Naive B cell (primary cell): ENCODE measurements at regions not wholly inside any gene's neighbourhood (a gene's known extent, or its start where the extent isn't known, plus 50 kb on each side); places are given as distances from the start of the nearest gene placed in this dataset.
A peak's percentile ranks its signal among the peaks of the same experiment; 100 is the strongest.

Experiments
- ATAC-seq, 2 donors: fragments of 150-1000 bp; cut with Tn5 transposase; 2 replicates each; pipeline ENCODE4 v1.10.0; 2021; ENCODE audit warnings: low read depth in 2 of 2, mild to moderate bottlenecking in 2 of 2, moderate library complexity in 2 of 2
- DNase-seq: peaks from one replicate; pipeline ENCODE4 v3.0.0; 2022
- H3K27ac Mint-ChIP-seq, 6 donors: one replicate each; pipeline ENCODE4 v1.8.0; 2020 to 2022; ENCODE audit warnings: mild to moderate bottlenecking in 6 of 6, mixed read lengths in 6 of 6, moderate library complexity in 5 of 6, inconsistent platforms in 2 of 6
- H3K27me3 Mint-ChIP-seq, 3 donors: one replicate each; pipeline ENCODE4 v1.8.0; 2021 to 2022; ENCODE audit warnings: mixed read lengths in 3 of 3, mild to moderate bottlenecking in 1 of 3
- H3K36me3 Mint-ChIP-seq, 2 donors: one replicate each; pipeline ENCODE4 v1.8.0; 2020 to 2022; ENCODE audit warnings: mixed read lengths in 2 of 2, inconsistent platforms in 1 of 2, mild to moderate bottlenecking in 1 of 2
- H3K4me1 Mint-ChIP-seq, 3 donors: one replicate each; pipeline ENCODE4 v1.8.0; 2020 to 2022; ENCODE audit warnings: mixed read lengths in 3 of 3, inconsistent platforms in 1 of 3, mild to moderate bottlenecking in 1 of 3, moderate library complexity in 1 of 3
- H3K4me3 Mint-ChIP-seq, 8 donors: one replicate each; pipeline ENCODE4 v1.8.0; 2020 to 2022; ENCODE audit warnings: mild to moderate bottlenecking in 8 of 8, mixed read lengths in 8 of 8, moderate library complexity in 8 of 8, inconsistent platforms in 2 of 8
- H3K9me3 Mint-ChIP-seq, 7 donors: one replicate each; pipeline ENCODE4 v1.8.0; 2020 to 2022; ENCODE audit warnings: mixed read lengths in 7 of 7, mild to moderate bottlenecking in 5 of 7, inconsistent platforms in 2 of 7, moderate library complexity in 1 of 7

DNA sequence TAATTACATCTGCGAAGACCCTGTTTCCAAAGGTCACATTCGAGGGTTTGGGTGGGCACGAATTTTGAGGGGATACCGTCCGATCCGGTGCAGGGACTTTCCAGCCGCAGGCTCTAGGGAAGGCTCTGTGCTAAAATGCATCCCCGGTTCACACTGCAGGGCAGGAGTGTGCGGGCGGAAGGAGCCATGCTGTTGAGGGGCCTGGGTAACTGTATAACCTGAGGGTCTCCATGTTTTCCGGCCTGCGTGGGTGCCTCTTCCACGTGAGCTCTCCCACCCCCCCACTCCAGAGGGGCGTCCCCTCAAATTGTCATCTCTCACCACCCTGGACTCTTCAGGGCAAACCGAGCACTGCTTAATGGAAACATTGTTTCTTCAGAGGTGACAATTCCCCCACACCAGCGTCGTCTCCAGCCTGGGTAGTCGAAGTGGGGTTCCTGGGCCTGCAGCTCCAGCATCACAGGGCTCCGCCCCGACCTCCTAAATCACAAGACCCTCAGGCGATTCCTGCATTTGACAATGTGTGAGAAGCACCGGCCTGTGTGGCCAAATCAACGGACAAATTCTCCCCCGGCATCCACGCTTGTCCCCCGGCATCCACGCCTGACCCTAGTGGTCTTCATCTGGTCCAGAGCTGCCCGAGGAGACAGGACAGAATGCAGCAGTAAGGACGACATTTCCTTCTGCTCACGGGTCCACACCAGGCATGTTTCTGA lies 51.2 kb downstream of the FOXL3 start:
- DNase-seq: no peak
- peak overlapping the region in 1 of 8 donors; percentile 68 for H3K4me3 Mint-ChIP-seq
- peaks cover 0 to 20% (median 15%) of the 10 kb centered on the region in 3 donors for H3K27me3 Mint-ChIP-seq
- H3K9me3 Mint-ChIP-seq: no peaks in the 10 kb centered on the region
- H3K36me3 Mint-ChIP-seq: no peaks in the 10 kb centered on the region
- no peak for ATAC-seq
- H3K27ac Mint-ChIP-seq: no peak overlapping the region
- peaks cover 0 to 8% (median 5%) of the 10 kb centered on the region in 3 donors for H3K4me1 Mint-ChIP-seq

DNA sequence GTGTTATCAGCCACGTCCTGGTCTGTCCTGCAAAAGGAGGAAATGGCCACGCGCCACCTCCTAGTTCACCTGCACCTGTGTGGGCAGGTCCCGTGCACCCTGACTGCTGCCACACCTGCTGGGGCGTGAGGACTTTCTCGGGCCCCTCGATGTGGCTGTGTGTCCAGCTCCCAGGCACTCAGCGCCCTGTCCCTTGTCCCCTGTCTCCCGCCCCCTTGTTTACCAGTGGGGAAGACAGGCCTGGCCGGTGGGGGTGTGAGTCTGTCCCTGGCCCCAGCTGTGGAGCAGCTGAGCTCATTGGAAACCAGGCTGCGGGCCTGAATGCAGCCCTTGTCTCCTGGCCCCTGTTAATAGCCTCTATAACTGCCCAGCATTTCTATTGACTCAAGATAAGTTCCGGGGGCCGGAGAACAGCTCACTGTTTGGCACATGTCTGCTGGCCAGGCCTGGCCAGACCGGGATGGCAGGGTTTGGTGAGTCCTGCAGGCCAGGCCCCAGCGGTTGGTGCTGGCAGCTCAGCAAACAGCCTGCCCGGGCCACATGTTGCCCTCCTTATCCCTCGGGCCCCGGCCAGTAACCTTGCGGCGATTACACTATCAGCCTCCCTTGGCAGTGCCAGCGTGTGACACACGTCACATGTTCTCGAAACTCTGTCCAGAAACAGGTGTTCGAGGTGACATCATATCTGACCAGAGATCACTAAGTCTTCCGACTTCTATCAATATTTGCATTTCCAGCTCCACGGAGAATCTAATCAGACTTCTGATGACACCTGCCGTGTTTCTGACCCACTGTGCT lies 52.1 kb downstream of the FOXL3 start:
- Mint-ChIP-seq H3K9me3 (no peaks in the 10 kb centered on the region), H3K4me1 (peaks cover 0 to 8% (median 5%) of the 10 kb centered on the region in 3 donors), H3K27me3 (peaks cover 0 to 20% (median 15%) of the 10 kb centered on the region in 3 donors), H3K27ac (no peak overlapping the region), H3K4me3 (no peak overlapping the region), H3K36me3 (no peaks in the 10 kb centered on the region)
- no peak for DNase-seq
- no peak for ATAC-seq

DNA sequence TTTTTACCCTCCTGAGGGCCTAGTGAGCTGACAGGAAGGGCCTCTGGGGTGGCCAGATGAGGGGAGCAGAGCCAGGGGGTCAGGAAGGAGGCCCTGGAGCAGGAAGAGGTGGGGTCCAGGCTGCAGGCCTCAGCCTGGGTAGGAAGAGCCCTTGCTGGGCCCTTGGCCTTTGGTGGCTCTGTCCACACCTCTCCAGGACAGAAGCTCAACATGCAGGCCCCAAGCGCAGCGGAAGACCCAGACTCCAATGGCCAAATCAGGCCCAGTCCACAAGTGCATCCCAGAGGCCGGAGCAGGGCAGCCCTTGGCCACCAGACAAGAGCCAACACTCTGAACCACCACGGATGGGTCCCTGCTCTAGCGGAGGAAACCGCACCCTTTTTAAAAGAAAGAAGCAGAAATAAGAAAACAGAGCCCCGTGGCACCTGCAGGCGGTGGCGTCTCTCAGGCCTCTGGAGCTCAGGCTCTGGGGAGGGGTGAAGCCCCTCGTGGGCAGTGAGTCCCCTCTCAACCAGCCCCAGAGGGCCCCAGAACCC lies 52.8 kb downstream of the FOXL3 start:
- DNase-seq (no peak), ATAC-seq (no peak)
- Mint-ChIP-seq H3K9me3 (peaks cover 0 to 2% (median 0%) of the 10 kb centered on the region in 7 donors), H3K36me3 (no peaks in the 10 kb centered on the region), H3K27ac (no peak overlapping the region), H3K4me1 (peaks cover 0 to 8% (median 5%) of the 10 kb centered on the region in 3 donors), H3K27me3 (peaks cover 0 to 20% (median 15%) of the 10 kb centered on the region in 3 donors), H3K4me3 (no peak overlapping the region)

DNA sequence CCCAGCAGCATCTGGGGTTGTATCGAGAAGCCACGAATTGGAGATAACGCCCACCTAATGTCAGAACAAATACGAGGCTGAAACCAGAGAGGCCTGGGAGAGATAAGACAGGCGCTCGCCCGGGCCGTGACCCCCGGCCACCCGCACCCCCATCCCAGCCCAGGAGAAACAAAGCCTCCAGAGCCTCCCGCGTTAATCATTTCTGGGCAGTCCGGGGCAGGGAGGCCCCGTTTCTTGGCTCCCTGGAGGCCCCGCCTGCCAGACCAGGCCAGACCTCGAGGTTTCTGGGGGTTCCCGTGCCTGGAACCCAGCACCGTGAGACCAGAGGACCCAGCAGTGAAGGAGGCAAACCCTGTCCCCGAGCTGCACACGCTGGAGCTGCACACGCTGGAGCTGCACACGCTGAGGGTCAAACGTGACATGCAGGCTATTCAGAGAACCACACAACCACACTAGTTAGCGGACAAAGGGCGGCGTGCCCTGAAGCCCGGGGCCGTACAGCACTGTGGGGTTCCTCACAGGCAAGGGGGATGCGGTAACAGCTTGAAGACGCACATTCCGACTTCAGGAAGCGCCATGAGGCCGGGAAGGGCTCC lies 53.4 kb downstream of the FOXL3 start:
- peaks cover 0 to 2% (median 0%) of the 10 kb centered on the region in 7 donors for H3K9me3 Mint-ChIP-seq
- no peaks in the 10 kb centered on the region for H3K36me3 Mint-ChIP-seq
- H3K27me3 Mint-ChIP-seq: peaks cover 0 to 20% (median 15%) of the 10 kb centered on the region in 3 donors
- no peak overlapping the region for H3K4me3 Mint-ChIP-seq
- DNase-seq (no peak), ATAC-seq (no peak)
- peaks cover 0 to 8% (median 5%) of the 10 kb centered on the region in 3 donors for H3K4me1 Mint-ChIP-seq
- H3K27ac Mint-ChIP-seq: no peak overlapping the region

DNA sequence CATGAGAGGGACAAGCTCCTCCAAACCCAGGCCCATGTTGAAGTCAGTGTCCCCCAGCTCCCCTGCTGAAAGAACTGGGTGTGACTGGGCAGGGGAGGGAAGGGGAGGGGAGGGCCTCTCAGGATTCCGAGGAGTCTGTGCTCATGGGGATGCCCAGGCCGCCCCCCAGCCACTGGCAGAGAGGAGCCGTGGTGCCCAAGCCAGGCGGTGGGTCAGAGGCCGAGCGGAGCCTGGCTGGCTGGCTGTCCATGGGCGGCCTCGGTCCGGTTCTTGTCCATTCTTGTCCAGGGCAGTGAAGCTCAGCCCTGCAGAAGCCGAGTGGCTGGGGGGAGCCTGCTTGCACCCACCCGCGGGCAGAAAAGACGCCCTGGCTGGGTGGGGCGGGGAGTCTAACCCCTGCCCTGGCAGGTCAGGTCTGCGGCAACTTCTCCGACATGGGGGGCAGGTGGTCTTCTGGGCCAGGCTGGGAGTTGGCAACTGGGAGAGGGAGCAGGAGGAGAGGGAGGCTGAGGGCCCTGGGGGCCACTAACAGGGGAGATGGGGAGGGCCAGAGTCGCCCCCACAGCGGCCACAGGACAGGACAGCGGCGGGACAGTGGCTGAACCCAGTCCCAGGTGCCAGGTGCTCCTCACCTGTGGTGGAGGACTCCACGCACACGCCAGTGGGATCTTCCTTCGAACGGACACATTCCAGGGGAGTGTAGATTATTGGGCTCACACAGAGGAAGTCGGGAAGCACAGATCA lies 54.1 kb downstream of the FOXL3 start:
- Mint-ChIP-seq H3K27ac (peak overlapping the region in 1 of 6 donors; percentile 47), H3K27me3 (peaks cover 0 to 20% (median 15%) of the 10 kb centered on the region in 3 donors), H3K36me3 (no peaks in the 10 kb centered on the region), H3K4me3 (no peak overlapping the region), H3K9me3 (peaks cover 0 to 2% (median 0%) of the 10 kb centered on the region in 7 donors), H3K4me1 (peaks cover 0 to 8% (median 5%) of the 10 kb centered on the region in 3 donors)
- no peak for DNase-seq
- ATAC-seq: no peak

DNA sequence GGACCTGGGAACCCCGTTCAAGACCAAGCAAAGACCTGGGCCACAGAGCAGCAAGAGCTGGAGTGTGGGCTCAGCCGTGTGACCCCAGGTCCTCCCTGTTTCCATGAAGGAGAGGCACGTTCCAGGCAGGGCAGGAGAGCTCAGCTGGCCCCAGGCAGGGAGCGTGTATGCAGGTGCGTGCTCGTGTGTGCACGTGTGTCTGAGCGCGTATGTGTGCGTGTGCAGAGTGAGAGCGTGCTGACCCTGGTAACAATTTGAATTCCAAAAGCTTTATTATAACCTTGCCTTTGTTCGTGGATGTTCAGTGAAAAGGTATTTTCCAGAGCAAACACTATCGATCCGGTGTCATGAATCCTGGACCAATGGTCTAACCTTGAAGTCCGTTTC lies 54.6 kb downstream of the FOXL3 start:
- Mint-ChIP-seq H3K4me3 (no peak overlapping the region), H3K9me3 (peaks cover 0 to 2% (median 0%) of the 10 kb centered on the region in 7 donors), H3K36me3 (no peaks in the 10 kb centered on the region), H3K27me3 (peaks cover 0 to 20% (median 10%) of the 10 kb centered on the region in 3 donors), H3K27ac (peak overlapping the region in 1 of 6 donors; percentile 47), H3K4me1 (peaks cover 0 to 8% (median 5%) of the 10 kb centered on the region in 3 donors)
- DNase-seq: no peak
- no peak for ATAC-seq

DNA sequence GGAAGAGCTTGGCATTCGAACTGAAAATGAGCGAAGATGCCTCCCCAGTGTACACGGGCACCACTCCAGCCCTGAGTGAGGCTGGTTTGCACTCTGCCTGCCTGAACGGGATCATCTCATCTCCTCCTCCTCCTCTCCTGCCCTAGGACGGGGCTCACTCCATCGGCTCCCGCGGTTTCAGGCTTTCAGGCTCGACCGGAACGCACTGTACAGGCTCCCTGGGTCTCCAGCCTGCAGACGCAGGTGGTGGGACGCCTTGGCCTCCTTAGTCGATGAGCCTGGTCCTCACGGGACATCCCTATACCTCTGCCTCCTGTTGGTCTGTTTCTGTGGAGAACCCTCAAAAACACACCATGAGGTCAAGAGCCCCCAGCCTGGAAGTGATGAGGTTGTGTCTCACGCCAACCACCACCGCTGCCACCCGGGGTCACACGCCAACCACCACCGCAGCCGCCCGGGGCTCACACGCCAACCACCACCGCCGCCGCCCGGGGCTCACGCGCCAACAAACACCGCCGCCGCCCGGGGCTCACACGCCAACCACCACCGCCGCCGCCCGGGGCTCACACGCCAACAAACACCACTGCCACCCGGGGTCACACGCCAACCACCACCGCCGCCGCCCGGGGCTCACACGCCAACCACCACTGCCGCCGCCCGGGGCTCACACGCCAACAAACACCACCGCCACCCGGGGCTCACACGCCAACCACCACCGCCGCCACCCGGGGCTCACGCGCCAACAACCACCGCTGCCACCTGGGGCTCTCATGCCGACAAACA lies 56.3 kb downstream of the FOXL3 start:
- Mint-ChIP-seq H3K36me3 (no peaks in the 10 kb centered on the region), H3K27ac (peak overlapping the region in 1 of 6 donors; percentile 75), H3K9me3 (peaks cover 0 to 2% (median 0%) of the 10 kb centered on the region in 7 donors), H3K4me1 (peaks cover 0 to 8% (median 5%) of the 10 kb centered on the region in 3 donors), H3K27me3 (peaks cover 0 to 13% (median 0%) of the 10 kb centered on the region in 3 donors), H3K4me3 (no peak overlapping the region)
- ATAC-seq (no peak), DNase-seq (no peak)

DNA sequence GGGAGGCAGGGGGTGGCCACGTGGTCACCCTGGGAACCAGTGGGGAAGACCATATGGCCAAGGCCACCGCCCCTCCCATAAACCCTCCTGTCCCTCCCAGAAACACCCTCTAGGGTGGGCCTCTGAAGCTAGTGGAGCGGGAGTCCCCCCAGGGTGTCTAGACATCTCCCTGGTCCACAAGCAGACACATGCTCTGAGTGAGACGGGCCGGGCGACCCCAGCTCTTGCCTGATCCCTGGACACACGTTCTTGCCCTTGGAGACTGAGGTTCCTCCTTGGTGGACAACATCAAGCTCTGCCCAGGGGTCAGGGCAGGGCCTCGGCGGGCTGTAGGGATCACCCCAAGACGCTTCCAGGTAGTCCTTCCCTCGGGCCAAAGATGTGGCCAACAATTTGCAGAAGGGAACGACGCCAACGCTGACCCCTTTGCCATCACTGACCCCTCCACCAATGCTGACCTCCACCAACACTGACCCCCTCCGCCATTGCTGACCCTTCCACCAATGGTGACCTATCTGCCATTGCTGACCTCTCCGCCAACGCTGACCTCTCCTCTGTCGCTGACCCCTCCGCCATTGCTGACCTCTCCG lies 57.1 kb downstream of the FOXL3 start:
- H3K9me3 Mint-ChIP-seq: peaks cover 0 to 2% (median 0%) of the 10 kb centered on the region in 7 donors
- DNase-seq (no peak), ATAC-seq (no peak)
- H3K4me3 Mint-ChIP-seq: no peak overlapping the region
- peak overlapping the region in 1 of 6 donors; percentile 60 for H3K27ac Mint-ChIP-seq
- peaks cover 0 to 11% (median 5%) of the 10 kb centered on the region in 3 donors for H3K27me3 Mint-ChIP-seq
- H3K4me1 Mint-ChIP-seq: peaks cover 0 to 14% (median 11%) of the 10 kb centered on the region in 3 donors
- H3K36me3 Mint-ChIP-seq: no peaks in the 10 kb centered on the region

DNA sequence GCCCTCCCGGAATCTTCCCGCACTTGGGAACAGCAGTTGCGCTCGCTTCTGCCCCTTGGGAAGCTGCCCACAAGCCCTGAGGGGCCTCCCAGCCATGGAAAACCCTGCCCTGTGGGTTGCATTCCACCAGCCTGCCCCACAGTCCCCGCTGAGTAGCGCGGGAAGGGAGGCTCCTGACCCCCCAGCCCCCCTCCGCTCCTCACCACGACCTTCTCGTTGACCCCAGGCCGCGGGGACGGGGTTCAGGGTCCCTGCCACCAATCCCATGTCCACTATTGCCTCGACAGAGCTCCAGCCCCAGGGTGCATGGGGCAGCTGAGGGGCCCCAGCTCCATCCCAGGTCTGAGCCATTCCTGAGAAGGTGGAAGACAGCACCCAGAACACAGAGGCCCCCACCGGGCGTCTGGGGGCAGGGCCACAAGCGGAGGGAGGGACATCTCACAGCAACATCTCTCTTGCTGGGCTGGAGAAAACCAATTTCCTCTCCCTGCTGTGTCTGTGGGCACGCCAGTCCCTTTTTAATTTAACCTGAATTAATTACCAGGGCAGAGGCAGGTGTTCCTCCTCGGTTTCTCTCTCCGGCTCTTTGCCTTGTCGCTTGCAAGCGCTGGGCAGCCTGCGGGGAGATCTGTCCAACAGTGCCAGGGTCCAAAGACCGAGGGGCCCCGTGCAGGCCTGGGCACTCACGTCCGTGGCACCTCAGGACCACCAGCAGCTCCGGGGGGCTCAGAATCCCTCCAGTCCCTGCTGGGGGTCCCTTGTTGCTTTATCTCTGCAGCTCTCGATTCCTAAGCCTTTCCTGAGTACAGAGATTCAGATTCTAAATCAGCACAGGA lies 57.9 kb downstream of the FOXL3 start:
- ATAC-seq (no peak), DNase-seq (no peak)
- no peak overlapping the region for H3K4me3 Mint-ChIP-seq
- H3K27ac Mint-ChIP-seq: peak overlapping the region in 1 of 6 donors; percentile 60
- peaks cover 0 to 13% (median 13%) of the 10 kb centered on the region in 3 donors for H3K4me1 Mint-ChIP-seq
- no peaks in the 10 kb centered on the region for H3K36me3 Mint-ChIP-seq
- H3K9me3 Mint-ChIP-seq: peaks cover 0 to 2% (median 0%) of the 10 kb centered on the region in 7 donors
- peaks cover 0 to 13% (median 13%) of the 10 kb centered on the region in 3 donors for H3K27me3 Mint-ChIP-seq

DNA sequence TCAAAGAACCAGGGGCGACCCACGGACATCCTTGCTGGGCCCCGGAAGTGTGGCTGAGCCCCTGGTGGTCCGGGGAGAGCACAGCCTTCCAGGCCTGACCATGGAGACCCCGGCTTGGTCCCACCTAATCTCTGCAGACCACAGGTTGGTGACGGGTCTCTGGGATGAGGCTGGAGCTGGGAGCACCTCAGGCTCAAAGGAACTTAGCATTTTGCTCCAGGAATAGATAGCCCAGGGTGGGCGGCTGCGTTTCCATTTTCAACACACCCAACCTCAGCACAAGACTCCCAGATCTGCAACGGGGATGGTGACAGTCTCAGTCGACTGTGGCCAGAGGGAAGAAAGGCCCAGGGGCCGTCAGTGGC lies 58.5 kb downstream of the FOXL3 start:
- Mint-ChIP-seq H3K4me1 (peaks cover 0 to 13% (median 13%) of the 10 kb centered on the region in 3 donors), H3K4me3 (no peak overlapping the region), H3K27ac (peak overlapping the region in 1 of 6 donors; percentile 78), H3K9me3 (peaks cover 0 to 2% (median 0%) of the 10 kb centered on the region in 7 donors), H3K27me3 (peaks cover 0 to 13% (median 13%) of the 10 kb centered on the region in 3 donors), H3K36me3 (no peaks in the 10 kb centered on the region)
- no peak for DNase-seq
- ATAC-seq: no peak
